ENCODE measurements at regions not wholly inside any gene's neighbourhood (a gene's known extent, or its start where the extent isn't known, plus 50 kb on each side); places are given as distances from the start of the nearest gene placed in this dataset.

DNA sequence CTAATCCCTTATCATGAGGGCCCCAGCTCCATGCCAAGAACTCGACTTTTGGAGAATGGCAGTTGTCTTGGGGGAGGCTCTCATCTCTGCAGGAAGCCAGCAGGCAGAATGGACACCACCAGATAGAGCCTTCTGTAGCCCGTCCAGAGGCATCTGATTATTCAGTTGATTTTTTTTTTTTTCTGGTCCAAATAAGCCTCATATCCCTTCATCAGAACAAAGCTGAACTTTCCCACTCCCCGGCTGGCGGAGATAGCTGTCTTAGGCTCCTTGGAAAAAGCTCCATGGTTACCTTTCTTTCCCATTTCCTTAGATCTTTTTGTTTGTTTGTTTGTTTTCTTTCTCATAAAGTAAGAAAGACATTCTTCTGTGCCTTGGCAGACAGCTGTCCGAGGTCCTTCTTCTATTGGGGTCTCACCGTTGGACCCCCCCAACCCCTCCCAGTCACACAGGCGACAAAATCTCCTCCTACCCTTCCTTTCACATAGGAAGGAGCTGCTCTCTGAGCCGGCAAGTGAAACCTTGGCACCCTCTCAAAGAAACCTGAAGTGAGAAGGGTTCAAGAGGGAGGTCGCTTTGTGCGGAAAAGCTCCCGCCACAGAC is 278.5 kb downstream of the RPS6KC1 start:
- TF ChIP-seq EZH2phosphoT487 (IDR thresholded peaks at IDR 0.05; ENCODE audit: borderline replicate concordance, low read depth, low read length) = no peak
- TF ChIP-seq, protein P1, sequence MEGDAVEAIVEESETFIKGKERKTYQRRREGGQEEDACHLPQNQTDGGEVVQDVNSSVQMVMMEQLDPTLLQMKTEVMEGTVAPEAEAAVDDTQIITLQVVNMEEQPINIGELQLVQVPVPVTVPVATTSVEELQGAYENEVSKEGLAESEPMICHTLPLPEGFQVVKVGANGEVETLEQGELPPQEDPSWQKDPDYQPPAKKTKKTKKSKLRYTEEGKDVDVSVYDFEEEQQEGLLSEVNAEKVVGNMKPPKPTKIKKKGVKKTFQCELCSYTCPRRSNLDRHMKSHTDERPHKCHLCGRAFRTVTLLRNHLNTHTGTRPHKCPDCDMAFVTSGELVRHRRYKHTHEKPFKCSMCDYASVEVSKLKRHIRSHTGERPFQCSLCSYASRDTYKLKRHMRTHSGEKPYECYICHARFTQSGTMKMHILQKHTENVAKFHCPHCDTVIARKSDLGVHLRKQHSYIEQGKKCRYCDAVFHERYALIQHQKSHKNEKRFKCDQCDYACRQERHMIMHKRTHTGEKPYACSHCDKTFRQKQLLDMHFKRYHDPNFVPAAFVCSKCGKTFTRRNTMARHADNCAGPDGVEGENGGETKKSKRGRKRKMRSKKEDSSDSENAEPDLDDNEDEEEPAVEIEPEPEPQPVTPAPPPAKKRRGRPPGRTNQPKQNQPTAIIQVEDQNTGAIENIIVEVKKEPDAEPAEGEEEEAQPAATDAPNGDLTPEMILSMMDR (conservative IDR thresholded peaks at IDR 0.05; ENCODE audit: low read length) = no peak
